SK-N-SH (cell line): ENCODE measurements at regions not wholly inside any gene's neighbourhood (a gene's known extent, or its start where the extent isn't known, plus 50 kb on each side); places are given as distances from the start of the nearest gene placed in this dataset.

Source experiments
- CTCF ChIA-PET: fragments of 300-600, 350-600 bp; formaldehyde crosslinking; extraction: SDS; loops from one replicate; lab custom pipeline; 2021; lab: Yijun Ruan, JAX
- POLR2A ChIA-PET: fragments of 350-600 bp; sonication (Branson Sonifier 250); formaldehyde crosslinking; extraction: SDS; loops from one replicate; lab custom pipeline; 2020; ENCODE audit warnings: antibody characterized with exemption, inconsistent platforms; lab: Yijun Ruan, JAX
- DNase-seq: peaks from one replicate; pipeline ENCODE4 v3.0.0; 2012
- H2AFZ ChIP-seq: fragments of 200-600 bp; sonication (generic); 2 replicates; pipeline ENCODE4 v1.8.1; 2016; ENCODE audit warnings: antibody characterized with exemption, mild to moderate bottlenecking, low read depth
- H3F3A ChIP-seq: fragments of 200-600 bp; sonication (generic); replicated peaks from 2 replicates; pipeline ENCODE3; 2016; ENCODE audit warnings: antibody characterized with exemption, mild to moderate bottlenecking; ENCODE audit not compliant: insufficient read depth
- H3K27ac ChIP-seq, 2 experiments: fragments of 200-500 bp in 1 of 2; fragments of 200-600 bp in 1 of 2; sonication (Bioruptor generic) in 1 of 2; sonication (generic), shearing (Covaris generic) in 1 of 2; 2 replicates each; pipeline versions ENCODE4 v1.5.1 to v1.6.1; 2014 to 2016; ENCODE audit warnings: low read depth in 2 of 2, inconsistent platforms in 1 of 2, low read length in 1 of 2, mild to moderate bottlenecking in 1 of 2, mixed read lengths in 1 of 2
- H3K27me3 ChIP-seq: fragments of 200-600 bp; sonication (generic), shearing (Covaris generic); 2 replicates; pipeline ENCODE4 v1.6.1; 2016; ENCODE audit warnings: mixed run types; ENCODE audit not compliant: insufficient read depth
- H3K36me3 ChIP-seq, 2 experiments: fragments of 200-500 bp in 1 of 2; fragments of 200-600 bp in 1 of 2; sonication (Bioruptor generic) in 1 of 2; sonication (generic) in 1 of 2; replicated peaks in 1 of 2; 2 replicates each; pipeline versions ENCODE3 to v1.5.1; 2014 to 2016; ENCODE audit warnings: low read length in 1 of 2, mild to moderate bottlenecking in 1 of 2; ENCODE audit not compliant: insufficient read depth in 2 of 2, control insufficient read depth in 1 of 2
- H3K4me1 ChIP-seq, 2 experiments: fragments of 200-500 bp in 1 of 2; fragments of 200-600 bp in 1 of 2; sonication (Bioruptor generic) in 1 of 2; sonication (generic), shearing (Covaris generic) in 1 of 2; 2 replicates each; pipeline versions ENCODE4 v1.5.1 to v1.6.1; 2014 to 2016; ENCODE audit warnings: low read depth in 1 of 2, low read length in 1 of 2, mixed run types in 1 of 2; ENCODE audit not compliant: insufficient read depth in 2 of 2, control insufficient read depth in 1 of 2
- H3K4me2 ChIP-seq: fragments of 200-600 bp; sonication (generic), shearing (Covaris generic); 2 replicates; pipeline ENCODE4 v1.6.1; 2017; ENCODE audit warnings: mixed run types
- H3K4me3 ChIP-seq, 2 experiments: fragments of 200-500 bp in 1 of 2; fragments of 200-600 bp in 1 of 2; sonication (Bioruptor generic) in 1 of 2; sonication (generic), shearing (Covaris generic) in 1 of 2; 2 replicates each; pipeline versions ENCODE4 v1.5.1 to v1.8.1; 2014 to 2016; ENCODE audit warnings: low read depth in 2 of 2, inconsistent platforms in 1 of 2, low read length in 1 of 2, mild to moderate bottlenecking in 1 of 2, mixed read lengths in 1 of 2, moderate library complexity in 1 of 2
- H3K79me2 ChIP-seq: fragments of 200-600 bp; sonication (generic); 2 replicates; pipeline ENCODE4 v1.8.1; 2017; ENCODE audit warnings: mild to moderate bottlenecking; ENCODE audit not compliant: insufficient read depth
- H3K9ac ChIP-seq: fragments of 200-600 bp; sonication (generic); 2 replicates; pipeline ENCODE4 v1.6.1; 2017; ENCODE audit warnings: mixed run types
- H3K9me2 ChIP-seq: fragments of 200-600 bp; sonication (generic); 2 replicates; pipeline ENCODE4 v1.6.1; 2017; ENCODE audit warnings: mixed run types
- H3K9me3 ChIP-seq: fragments of 200-600 bp; sonication (generic); 2 replicates; pipeline ENCODE4 v1.6.1; 2017; ENCODE audit warnings: mixed run types, mild to moderate bottlenecking, moderate library complexity
- H4K20me1 ChIP-seq: fragments of 200-600 bp; sonication (generic); 2 replicates; pipeline ENCODE4 v1.6.1; 2017; ENCODE audit warnings: mild to moderate bottlenecking, mixed run types; ENCODE audit not compliant: insufficient read depth
- FOSL2 ChIP-seq: IDR thresholded peaks from 2 replicates; pipeline ENCODE4 v1.4.0; 2012; ENCODE audit warnings: low read depth, mild to moderate bottlenecking, moderate library complexity, borderline replicate concordance
- FOXM1 ChIP-seq: IDR thresholded peaks from 2 replicates; pipeline ENCODE4 v1.4.0; 2012; ENCODE audit warnings: low read depth, mild to moderate bottlenecking
- GATA2 ChIP-seq: sonication (generic); formaldehyde crosslinking; IDR thresholded peaks from 2 replicates; pipeline ENCODE4 v1.5.0; 2020; ENCODE audit warnings: mild to moderate bottlenecking, missing genetic modification reagents
- MEF2A ChIP-seq: IDR thresholded peaks from 2 replicates; pipeline ENCODE4 v1.4.0; 2012; ENCODE audit warnings: low read depth, borderline replicate concordance
- RAD21 ChIP-seq: IDR thresholded peaks from 2 replicates; pipeline ENCODE4 v1.6.1; 2012; ENCODE audit warnings: mild to moderate bottlenecking, low read length
- RCOR1 ChIP-seq: fragments of 150-350 bp; IDR thresholded peaks from 2 replicates; pipeline ENCODE4 v1.6.1; 2017; ENCODE audit warnings: antibody characterized with exemption, low read length
- RFX5 ChIP-seq: IDR thresholded peaks from 2 replicates; pipeline ENCODE4 v1.6.1; 2012; ENCODE audit warnings: mild to moderate bottlenecking, improper control_type of control experiment, low read length
- RXRA ChIP-seq: IDR thresholded peaks from 2 replicates; pipeline ENCODE4 v1.4.0; 2012; ENCODE audit warnings: low read depth, mild to moderate bottlenecking, borderline replicate concordance
- SMC3 ChIP-seq: IDR thresholded peaks from 2 replicates; pipeline ENCODE4 v1.6.1; 2012; ENCODE audit warnings: low read depth, low read length, improper control_type of control experiment
- TCF12 ChIP-seq: IDR thresholded peaks from 2 replicates; pipeline ENCODE4 v1.4.0; 2012
- YY1 ChIP-seq: IDR thresholded peaks from 2 replicates; pipeline ENCODE4 v1.4.0; 2012; ENCODE audit warnings: low read depth, mild to moderate bottlenecking
- WGBS: methylation state at CpG from one replicate; pipeline ENCODE4 v1.1.6; 2017; ENCODE audit warnings: low lambda C conversion rate; 5-methylcytosine and 5-hydroxymethylcytosine counted together
- TF ChIP-seq, protein P1 (sequence below): fragments of 200-600 bp; sonication (generic); IDR thresholded peaks from 2 replicates; pipeline ENCODE4 v1.6.1; 2017; ENCODE audit warnings: antibody characterized with exemption, mild to moderate bottlenecking, moderate library complexity
- TF ChIP-seq, protein P2 (sequence below): IDR thresholded peaks from 2 replicates; pipeline ENCODE4; 2012
- TF ChIP-seq, protein P3 (sequence below): IDR thresholded peaks from 2 replicates; pipeline ENCODE4 v1.4.0; 2012; ENCODE audit warnings: low read depth, borderline replicate concordance
- TF ChIP-seq, protein P4 (sequence below): fragments of 150-350 bp; IDR thresholded peaks from 2 replicates; pipeline ENCODE4 v1.6.1; 2017; ENCODE audit warnings: antibody characterized with exemption, low read length, low read depth, borderline replicate concordance

DNA sequence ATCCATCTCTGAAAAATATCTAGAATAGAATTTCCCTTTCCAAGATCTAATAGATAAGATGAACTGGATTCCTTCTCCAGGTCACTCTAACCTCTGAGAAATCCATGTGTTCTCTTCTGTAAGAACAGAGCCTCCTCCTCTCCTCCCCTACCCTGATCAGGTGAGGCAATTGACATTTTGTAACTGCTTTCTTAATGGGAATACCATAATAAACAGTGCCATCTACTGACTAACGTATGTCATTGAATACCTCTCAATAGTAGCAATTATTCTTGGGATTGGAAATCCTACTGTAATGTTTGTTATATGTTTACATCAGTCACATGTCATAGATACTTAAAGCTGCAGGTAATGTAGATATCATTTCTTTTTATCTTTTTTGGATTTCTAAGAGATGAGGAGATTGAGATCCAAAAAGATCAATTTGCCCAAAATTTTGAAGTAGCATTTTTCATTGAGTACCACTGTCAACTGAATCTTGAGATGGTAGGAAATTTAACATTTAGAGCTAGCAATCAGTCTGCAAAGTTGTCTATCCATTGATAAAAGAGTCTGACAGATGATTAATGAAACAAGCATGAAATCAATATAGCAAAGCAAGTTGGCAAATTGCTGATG lies 365.8 kb upstream of the HSF2 start:
- Histone ChIP-seq H3F3A (no peaks in the 10 kb centered on the region), H3K4me2 (no peak overlapping the region), H3K4me3 (no peak overlapping the region; a peak in 1 of 4 replicates), H3K27ac (peak overlapping the region in 1 of 2 experiments; percentile 62; a peak in 1 of 4 replicates), H3K4me1 (peaks cover 0 to 4% of the 10 kb centered on the region in 2 experiments; a peak in 2 of 4 replicates), H2AFZ (peak overlapping the region; percentile 18; the same call in 1 of the 2 replicates), H3K9me3 (no peaks in the 10 kb centered on the region), H4K20me1 (no peaks in the 10 kb centered on the region), H3K27me3 (no peaks in the 10 kb centered on the region), H3K9me2 (no peaks in the 10 kb centered on the region), H3K79me2 (no peaks in the 10 kb centered on the region), H3K9ac (no peak overlapping the region), H3K36me3 (no peaks in the 10 kb centered on the region)
- CTCF ChIA-PET: interaction anchor here (0.7 to 1.8 kb wide), 23 partner anchors 12 to 993 kb away, joined by 3 to 9 read pairs (median 3); no protein-coding TSS in a partner anchor
- no peak for TF ChIP-seq GATA2
- TF ChIP-seq, protein P1, sequence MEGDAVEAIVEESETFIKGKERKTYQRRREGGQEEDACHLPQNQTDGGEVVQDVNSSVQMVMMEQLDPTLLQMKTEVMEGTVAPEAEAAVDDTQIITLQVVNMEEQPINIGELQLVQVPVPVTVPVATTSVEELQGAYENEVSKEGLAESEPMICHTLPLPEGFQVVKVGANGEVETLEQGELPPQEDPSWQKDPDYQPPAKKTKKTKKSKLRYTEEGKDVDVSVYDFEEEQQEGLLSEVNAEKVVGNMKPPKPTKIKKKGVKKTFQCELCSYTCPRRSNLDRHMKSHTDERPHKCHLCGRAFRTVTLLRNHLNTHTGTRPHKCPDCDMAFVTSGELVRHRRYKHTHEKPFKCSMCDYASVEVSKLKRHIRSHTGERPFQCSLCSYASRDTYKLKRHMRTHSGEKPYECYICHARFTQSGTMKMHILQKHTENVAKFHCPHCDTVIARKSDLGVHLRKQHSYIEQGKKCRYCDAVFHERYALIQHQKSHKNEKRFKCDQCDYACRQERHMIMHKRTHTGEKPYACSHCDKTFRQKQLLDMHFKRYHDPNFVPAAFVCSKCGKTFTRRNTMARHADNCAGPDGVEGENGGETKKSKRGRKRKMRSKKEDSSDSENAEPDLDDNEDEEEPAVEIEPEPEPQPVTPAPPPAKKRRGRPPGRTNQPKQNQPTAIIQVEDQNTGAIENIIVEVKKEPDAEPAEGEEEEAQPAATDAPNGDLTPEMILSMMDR: peak; percentile 79
- no peak for TF ChIP-seq TCF12
- TF ChIP-seq, protein P2, sequence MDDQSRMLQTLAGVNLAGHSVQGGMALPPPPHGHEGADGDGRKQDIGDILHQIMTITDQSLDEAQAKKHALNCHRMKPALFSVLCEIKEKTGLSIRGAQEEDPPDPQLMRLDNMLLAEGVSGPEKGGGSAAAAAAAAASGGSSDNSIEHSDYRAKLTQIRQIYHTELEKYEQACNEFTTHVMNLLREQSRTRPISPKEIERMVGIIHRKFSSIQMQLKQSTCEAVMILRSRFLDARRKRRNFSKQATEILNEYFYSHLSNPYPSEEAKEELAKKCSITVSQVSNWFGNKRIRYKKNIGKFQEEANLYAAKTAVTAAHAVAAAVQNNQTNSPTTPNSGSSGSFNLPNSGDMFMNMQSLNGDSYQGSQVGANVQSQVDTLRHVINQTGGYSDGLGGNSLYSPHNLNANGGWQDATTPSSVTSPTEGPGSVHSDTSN: no peak
- peak; percentile 90 for TF ChIP-seq RAD21
- TF ChIP-seq, protein P3, sequence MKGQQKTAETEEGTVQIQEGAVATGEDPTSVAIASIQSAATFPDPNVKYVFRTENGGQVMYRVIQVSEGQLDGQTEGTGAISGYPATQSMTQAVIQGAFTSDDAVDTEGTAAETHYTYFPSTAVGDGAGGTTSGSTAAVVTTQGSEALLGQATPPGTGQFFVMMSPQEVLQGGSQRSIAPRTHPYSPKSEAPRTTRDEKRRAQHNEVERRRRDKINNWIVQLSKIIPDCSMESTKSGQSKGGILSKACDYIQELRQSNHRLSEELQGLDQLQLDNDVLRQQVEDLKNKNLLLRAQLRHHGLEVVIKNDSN: peak; percentile 22; the same call in 1 of the 2 replicates
- no peak for TF ChIP-seq RCOR1
- no peak for TF ChIP-seq YY1
- no peak for TF ChIP-seq RFX5
- TF ChIP-seq SMC3: peak; percentile 84
- TF ChIP-seq RXRA: no peak
- no peak for TF ChIP-seq FOSL2
- TF ChIP-seq, protein P4, sequence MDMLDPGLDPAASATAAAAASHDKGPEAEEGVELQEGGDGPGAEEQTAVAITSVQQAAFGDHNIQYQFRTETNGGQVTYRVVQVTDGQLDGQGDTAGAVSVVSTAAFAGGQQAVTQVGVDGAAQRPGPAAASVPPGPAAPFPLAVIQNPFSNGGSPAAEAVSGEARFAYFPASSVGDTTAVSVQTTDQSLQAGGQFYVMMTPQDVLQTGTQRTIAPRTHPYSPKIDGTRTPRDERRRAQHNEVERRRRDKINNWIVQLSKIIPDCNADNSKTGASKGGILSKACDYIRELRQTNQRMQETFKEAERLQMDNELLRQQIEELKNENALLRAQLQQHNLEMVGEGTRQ: no peak
- WGBS: 3% methylated on average over 1 of the region's 1 CpG
- peak; percentile 37 for DNase-seq
- POLR2A ChIA-PET: no interaction called here

DNA sequence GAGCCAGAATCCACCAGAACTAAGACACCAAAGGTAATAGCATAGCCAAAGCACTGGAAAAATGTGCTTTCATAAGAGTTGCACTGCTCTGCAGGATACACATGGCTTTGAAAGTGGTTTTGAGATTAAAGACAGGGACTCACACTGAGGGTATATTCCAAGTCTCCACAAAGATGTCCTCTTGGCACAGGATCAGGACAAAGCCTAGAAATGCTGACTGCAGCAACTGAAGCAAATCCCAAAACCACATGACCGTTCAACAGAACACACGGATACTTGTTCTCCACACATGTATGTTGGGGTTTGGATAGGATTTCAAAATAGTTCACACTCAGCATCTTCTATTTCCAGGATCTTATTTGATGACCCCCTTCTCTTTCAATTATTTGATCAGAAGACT lies 364.3 kb upstream of the HSF2 start:
- TF ChIP-seq FOXM1: no peak
- TF ChIP-seq MEF2A: no peak
- TF ChIP-seq FOSL2: no peak
- H3F3A ChIP-seq: no peaks in the 10 kb centered on the region
- H3K9ac ChIP-seq: no peak overlapping the region
- H3K4me3 ChIP-seq: no peak overlapping the region
- H3K4me2 ChIP-seq: no peak overlapping the region
- peaks cover 0 to 4% of the 10 kb centered on the region in 2 experiments; a peak in 2 of 4 replicates for H3K4me1 ChIP-seq
- no peaks in the 10 kb centered on the region for H3K79me2 ChIP-seq
- ChIA-PET POLR2A (no interaction called here), CTCF (no interaction called here)
- no peaks in the 10 kb centered on the region for H3K9me3 ChIP-seq
- no peaks in the 10 kb centered on the region for H3K27me3 ChIP-seq
- H3K36me3 ChIP-seq: no peaks in the 10 kb centered on the region
- no peak overlapping the region for H3K27ac ChIP-seq
- 100% methylated on average over 2 of the region's 2 CpGs for WGBS
- no peak overlapping the region for H2AFZ ChIP-seq
- DNase-seq: no peak
- H3K9me2 ChIP-seq: no peaks in the 10 kb centered on the region
- H4K20me1 ChIP-seq: no peaks in the 10 kb centered on the region
